OCI-LY7 (cell line): ENCODE measurements at regions not wholly inside any gene's neighbourhood (a gene's known extent, or its start where the extent isn't known, plus 50 kb on each side); places are given as distances from the start of the nearest gene placed in this dataset.

Experiments
- BruUV-seq: library from RNA; stranded (reverse); fragments of 400-500 nt; replicated peaks from 2 replicates; lab custom pipeline; 2021; lab: Mats Ljungman, UMichigan
- CTCF ChIA-PET: fragments of 300-600 bp; sonication (Branson Sonifier 250); formaldehyde crosslinking; loops from one replicate; lab custom pipeline; 2022; ENCODE audit warnings: antibody characterized with exemption; ENCODE audit not compliant: unreplicated experiment; lab: Charles Lee
- POLR2A ChIA-PET: fragments of 300-600 bp; sonication (Branson Sonifier 250); formaldehyde crosslinking; loops from one replicate; lab custom pipeline; 2022; ENCODE audit warnings: antibody characterized with exemption; lab: Charles Lee
- DNase-seq: peaks from one replicate; pipeline ENCODE4 v3.0.0-alpha.2; 2015; ENCODE audit warnings: low spot score
- H2AFZ ChIP-seq: fragments of 200-600 bp; sonication (generic), shearing (Covaris generic); 2 replicates; pipeline ENCODE4 v1.6.1; 2014; ENCODE audit warnings: mild to moderate bottlenecking, antibody characterized with exemption, low read length, moderate library complexity
- H3K27ac ChIP-seq: fragments of 200-600 bp; sonication (generic); 2 replicates; pipeline ENCODE4 v1.5.1; 2014; ENCODE audit warnings: mixed run types, low read depth, mild to moderate bottlenecking, moderate library complexity, low read length, inconsistent platforms; ENCODE audit not compliant: poor library complexity, severe bottlenecking
- H3K36me3 ChIP-seq: fragments of 200-600 bp; sonication (generic); 2 replicates; pipeline ENCODE4 v1.6.1; 2014; ENCODE audit warnings: mild to moderate bottlenecking, antibody characterized with exemption, low read length, moderate library complexity, mixed read lengths; ENCODE audit not compliant: insufficient read depth
- H3K4me1 ChIP-seq: fragments of 200-600 bp; sonication (generic); 2 replicates; pipeline ENCODE4 v1.5.1; 2014; ENCODE audit warnings: mild to moderate bottlenecking, low read length; ENCODE audit not compliant: insufficient read depth, poor library complexity, severe bottlenecking
- H3K4me2 ChIP-seq: fragments of 200-600 bp; sonication (generic); 2 replicates; pipeline ENCODE4 v1.6.1; 2014; ENCODE audit warnings: mild to moderate bottlenecking, low read length
- H3K4me3 ChIP-seq: fragments of 200-600 bp; sonication (generic); 2 replicates; pipeline ENCODE4 v1.5.1; 2014; ENCODE audit warnings: mild to moderate bottlenecking, low read depth, low read length; ENCODE audit not compliant: poor library complexity, severe bottlenecking
- H3K79me2 ChIP-seq: fragments of 200-600 bp; sonication (generic); 2 replicates; pipeline ENCODE4 v1.6.1; 2016; ENCODE audit warnings: low read depth, mild to moderate bottlenecking, low read length, moderate library complexity, mixed read lengths; ENCODE audit not compliant: insufficient read depth
- H3K9me2 ChIP-seq: fragments of 200-600 bp; sonication (generic); 2 replicates; pipeline ENCODE4 v1.6.1; 2016; ENCODE audit warnings: mild to moderate bottlenecking, low read length, mixed read lengths; ENCODE audit not compliant: insufficient read depth
- H3K9me3 ChIP-seq: fragments of 200-600 bp; sonication (generic); 2 replicates; pipeline ENCODE4 v1.6.1; 2014; ENCODE audit warnings: mild to moderate bottlenecking, mixed run types, low read length, mixed read lengths
- H4K20me1 ChIP-seq: fragments of 200-600 bp; sonication (generic); 2 replicates; pipeline ENCODE4 v1.6.1; 2014; ENCODE audit warnings: mild to moderate bottlenecking, antibody characterized with exemption, low read length, moderate library complexity, mixed read lengths; ENCODE audit not compliant: insufficient read depth
- CTCF ChIP-seq: fragments of 200-600 bp; sonication (generic); conservative IDR thresholded peaks from 2 replicates; pipeline ENCODE4 v1.5.1; 2014; ENCODE audit warnings: mild to moderate bottlenecking, antibody characterized with exemption, low read length, moderate library complexity, mixed read lengths
- EZH2phosphoT487 ChIP-seq: fragments of 200-600 bp; sonication (generic); IDR thresholded peaks from 2 replicates; pipeline ENCODE4 v1.6.1; 2018; ENCODE audit warnings: low read depth, borderline replicate concordance, mild to moderate bottlenecking, mixed run types, antibody characterized with exemption, low read length, moderate library complexity, mixed read lengths
- intact Hi-C: fragments of 100-400 bp; cut with micrococcal nuclease; formaldehyde crosslinking; loops from one replicate; pipeline ENCODE4 v1.10.0; 2022; ENCODE audit not compliant: unreplicated experiment

- no peak for DNase-seq
- H3K36me3 ChIP-seq, result no peaks in the 10 kb centered on the region
- ChIA-PET POLR2A (no interaction called here), CTCF (no interaction called here)
- no peak overlapping the region for H3K4me3 ChIP-seq
- no peak overlapping the region for H2AFZ ChIP-seq
- H3K27ac ChIP-seq, result no peak overlapping the region
- no peaks in the 10 kb centered on the region for H4K20me1 ChIP-seq
- TF ChIP-seq EZH2phosphoT487 (no peak), CTCF (no peak)
- H3K4me2 ChIP-seq, result no peak overlapping the region
- no peaks in the 10 kb centered on the region for H3K9me2 ChIP-seq
- no peaks in the 10 kb centered on the region for H3K4me1 ChIP-seq
- intact Hi-C loops, result no loop called here
- H3K79me2 ChIP-seq, result no peaks in the 10 kb centered on the region
- H3K9me3 ChIP-seq, result no peaks in the 10 kb centered on the region
- no TSS peak for BruUV-seq
These were observed 821.1 kb downstream of the PCDH19 start for GRCh38 chrX:99588936-99589335.

- no TSS peak for BruUV-seq
- H3K4me2 ChIP-seq, result no peak overlapping the region
- H3K4me1 ChIP-seq, result no peaks in the 10 kb centered on the region
- ChIA-PET CTCF (no interaction called here), POLR2A (no interaction called here)
- H3K27ac ChIP-seq, result no peak overlapping the region
- DNase-seq, result no peak
- TF ChIP-seq CTCF (no peak), EZH2phosphoT487 (no peak)
- H4K20me1 ChIP-seq, result no peaks in the 10 kb centered on the region
- intact Hi-C loops, result no loop called here
- H3K9me3 ChIP-seq, result no peaks in the 10 kb centered on the region
- no peak overlapping the region for H3K4me3 ChIP-seq
- H3K9me2 ChIP-seq, result no peaks in the 10 kb centered on the region
- no peaks in the 10 kb centered on the region for H3K79me2 ChIP-seq
- H2AFZ ChIP-seq, result no peak overlapping the region
- no peaks in the 10 kb centered on the region for H3K36me3 ChIP-seq
These were observed 837.4 kb downstream of the PCDH19 start for GRCh38 chrX:99572711-99573110.

- H4K20me1 ChIP-seq, result no peaks in the 10 kb centered on the region
- no peaks in the 10 kb centered on the region for H3K4me1 ChIP-seq
- no peak overlapping the region for H3K4me2 ChIP-seq
- ChIA-PET CTCF (no interaction called here), POLR2A (interaction anchor here (0.6 kb wide), 1 partner anchor 227 kb away, joined by 3 read pairs; no protein-coding TSS in a partner anchor)
- intact Hi-C loops, result no loop called here
- no peaks in the 10 kb centered on the region for H3K9me3 ChIP-seq
- no peaks in the 10 kb centered on the region for H3K79me2 ChIP-seq
- no peaks in the 10 kb centered on the region for H3K36me3 ChIP-seq
- TF ChIP-seq EZH2phosphoT487, result no peak
- TF ChIP-seq CTCF, result no peak
- DNase-seq, result no peak
- H3K27ac ChIP-seq, result no peak overlapping the region
- H2AFZ ChIP-seq, result no peak overlapping the region
- BruUV-seq, result no TSS peak
- no peak overlapping the region for H3K4me3 ChIP-seq
- H3K9me2 ChIP-seq, result no peaks in the 10 kb centered on the region
These were observed 860.7 kb downstream of the PCDH19 start for GRCh38 chrX:99549381-99549780.
